Ascending aorta (tissue), 2 donors: ENCODE measurements at regions not wholly inside any gene's neighbourhood (a gene's known extent, or its start where the extent isn't known, plus 50 kb on each side); places are given as distances from the start of the nearest gene placed in this dataset.
"Not testable (repeated sequence)": the region's sequence is repeated elsewhere in the genome, so short reads cannot be mapped to it uniquely, and the experiment has no call there.

Experiments used
- DNase-seq, 2 donors: peaks; one replicate each; pipeline ENCODE4 v3.0.0-alpha.2; 2019; ENCODE audit warnings: low spot score in 2 of 2
- H3K27ac ChIP-seq, 2 donors: fragments of 200-600 bp; sonication (generic); one replicate each; pipeline ENCODE4 v1.5.1; 2016 to 2017; ENCODE audit warnings: mild to moderate bottlenecking in 1 of 2
- H3K27me3 ChIP-seq: fragments of 200-600 bp; sonication (generic); one replicate; pipeline ENCODE4 v1.5.1; 2017
- H3K36me3 ChIP-seq, 2 donors: fragments of 200-600 bp; sonication (generic); one replicate each; pipeline ENCODE4 v1.5.1; 2016
- H3K4me1 ChIP-seq, 2 donors: fragments of 200-600 bp; sonication (generic); one replicate each; pipeline ENCODE4 v1.5.1; 2016 to 2017; ENCODE audit warnings: mild to moderate bottlenecking in 1 of 2
- H3K4me3 ChIP-seq, 2 donors: fragments of 200-600 bp; sonication (generic); one replicate each; pipeline ENCODE4 v1.5.1; 2016 to 2017; ENCODE audit warnings: mild to moderate bottlenecking in 1 of 2
- H3K9me3 ChIP-seq, 2 donors: fragments of 200-600 bp; sonication (generic); one replicate each; pipeline ENCODE4 v1.5.1; 2016
- intact Hi-C: fragments of 100-400 bp; cut with DNase I; formaldehyde crosslinking; loops from one replicate; pipeline ENCODE4 v1.15.1; 2023
- TF ChIP-seq, protein P1 (sequence below), 3 experiments: fragments of 200-600 bp in 2 of 3; fragments of 450-650 bp in 1 of 3; sonication (generic) in 2 of 3; IDR thresholded peaks; one replicate each; pipeline ENCODE4 v1.5.1; 2016 to 2019; ENCODE audit warnings: antibody characterized with exemption in 3 of 3, mild to moderate bottlenecking in 1 of 3, moderate library complexity in 1 of 3

DNA sequence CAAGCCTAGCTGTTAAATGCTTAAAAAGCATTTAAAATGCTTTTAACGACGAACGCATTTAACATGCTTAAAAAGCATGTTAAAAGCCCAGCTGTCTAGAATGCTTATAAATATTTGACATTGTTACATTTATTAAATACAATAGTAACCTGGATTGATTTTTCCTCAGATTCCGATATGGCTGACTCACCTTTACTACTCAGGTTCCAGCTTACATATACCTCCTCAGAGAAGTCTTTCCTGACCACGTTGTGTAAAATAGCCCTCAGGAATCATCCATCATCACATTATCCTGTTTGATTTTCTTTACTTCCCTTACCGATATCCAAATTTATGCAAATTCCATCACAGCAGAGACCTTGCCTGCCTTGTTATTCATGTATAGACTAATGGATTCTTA, 51.4 kb downstream of the SLC41A2 start:
- Histone ChIP-seq H3K27ac (no peak overlapping the region), H3K9me3 (no peaks in the 10 kb centered on the region), H3K4me1 (peaks cover 6 to 47% of the 10 kb centered on the region in 2 donors), H3K36me3 (no peaks in the 10 kb centered on the region), H3K27me3 (no peaks in the 10 kb centered on the region), H3K4me3 (no peak overlapping the region)
- intact Hi-C loops: no loop called here
- DNase-seq: no peak
- TF ChIP-seq, protein P1, sequence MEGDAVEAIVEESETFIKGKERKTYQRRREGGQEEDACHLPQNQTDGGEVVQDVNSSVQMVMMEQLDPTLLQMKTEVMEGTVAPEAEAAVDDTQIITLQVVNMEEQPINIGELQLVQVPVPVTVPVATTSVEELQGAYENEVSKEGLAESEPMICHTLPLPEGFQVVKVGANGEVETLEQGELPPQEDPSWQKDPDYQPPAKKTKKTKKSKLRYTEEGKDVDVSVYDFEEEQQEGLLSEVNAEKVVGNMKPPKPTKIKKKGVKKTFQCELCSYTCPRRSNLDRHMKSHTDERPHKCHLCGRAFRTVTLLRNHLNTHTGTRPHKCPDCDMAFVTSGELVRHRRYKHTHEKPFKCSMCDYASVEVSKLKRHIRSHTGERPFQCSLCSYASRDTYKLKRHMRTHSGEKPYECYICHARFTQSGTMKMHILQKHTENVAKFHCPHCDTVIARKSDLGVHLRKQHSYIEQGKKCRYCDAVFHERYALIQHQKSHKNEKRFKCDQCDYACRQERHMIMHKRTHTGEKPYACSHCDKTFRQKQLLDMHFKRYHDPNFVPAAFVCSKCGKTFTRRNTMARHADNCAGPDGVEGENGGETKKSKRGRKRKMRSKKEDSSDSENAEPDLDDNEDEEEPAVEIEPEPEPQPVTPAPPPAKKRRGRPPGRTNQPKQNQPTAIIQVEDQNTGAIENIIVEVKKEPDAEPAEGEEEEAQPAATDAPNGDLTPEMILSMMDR (IDR thresholded peaks at IDR 0.05): no peak

DNA sequence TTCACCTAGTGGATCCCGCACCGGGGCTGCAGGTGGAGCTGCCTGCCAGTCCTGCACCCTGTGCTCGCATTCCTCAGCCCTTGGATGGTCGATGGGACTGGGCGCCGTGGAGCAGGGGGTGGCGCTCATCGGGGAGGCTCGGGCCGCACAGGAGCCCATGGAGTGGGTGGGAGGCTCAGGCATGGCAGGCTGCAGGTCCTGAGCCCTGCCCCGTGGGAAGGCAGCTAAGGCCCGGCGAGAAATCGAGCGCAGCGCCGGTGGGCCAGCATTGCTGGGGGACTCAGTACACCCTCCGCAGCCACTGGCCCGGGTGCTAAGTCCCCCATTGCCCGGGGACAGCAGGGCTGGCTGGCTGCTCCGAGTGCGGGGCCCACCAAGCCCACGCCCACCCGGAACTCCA, 52.6 kb downstream of the SLC41A2 start:
- H3K27me3 ChIP-seq, DNase-seq, intact Hi-C loops, H3K4me3 ChIP-seq, H3K9me3 ChIP-seq, H3K36me3 ChIP-seq: not testable (repeated sequence)
- peaks cover 10 to 57% of the 10 kb centered on the region in 2 donors for H3K4me1 ChIP-seq
- H3K27ac ChIP-seq: peak overlapping the region; percentile 38 to 41

DNA sequence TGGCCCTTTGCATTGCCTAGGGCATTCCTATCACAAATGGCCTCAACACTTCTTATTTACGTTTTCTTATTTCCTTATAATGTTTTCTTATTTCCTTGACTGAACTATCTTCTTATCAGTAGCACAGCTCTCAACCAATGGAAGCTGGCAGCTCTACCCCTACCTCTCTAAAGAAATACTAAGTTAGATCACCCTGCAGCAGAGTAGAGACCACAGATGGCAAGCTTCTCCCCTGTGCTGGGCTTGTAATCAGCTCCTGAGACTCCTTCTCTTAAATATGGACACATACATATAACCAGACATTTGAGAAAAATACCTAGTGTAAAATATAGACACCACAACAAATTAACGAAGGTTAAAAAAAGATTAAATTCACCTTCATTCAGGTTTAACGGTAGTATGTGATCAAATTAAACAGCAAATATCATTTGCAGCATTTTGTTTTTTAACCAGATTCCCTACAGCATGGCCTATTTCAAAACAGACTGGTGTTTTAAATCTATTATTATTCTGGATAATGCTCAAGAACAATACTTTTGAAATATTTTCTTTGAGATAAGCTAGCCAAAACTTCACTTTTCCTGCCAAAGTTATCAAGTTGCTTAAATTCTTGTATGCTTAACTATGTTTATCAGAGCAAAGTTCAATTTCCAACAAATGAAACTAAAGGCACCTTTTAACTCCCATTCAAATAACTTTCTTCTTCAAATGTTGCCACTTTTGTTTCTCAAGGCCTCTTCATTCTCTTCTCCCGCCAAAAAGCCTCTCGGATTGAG, 54.3 kb downstream of the SLC41A2 start:
- H3K27ac ChIP-seq: peak overlapping the region; percentile 55 to 57
- H3K9me3 ChIP-seq: peaks cover 0 to 6% of the 10 kb centered on the region in 2 donors
- no peaks in the 10 kb centered on the region for H3K36me3 ChIP-seq
- H3K27me3 ChIP-seq: no peaks in the 10 kb centered on the region
- TF ChIP-seq, protein P1 (IDR thresholded peaks at IDR 0.05): no peak
- peaks cover 10 to 55% of the 10 kb centered on the region in 2 donors for H3K4me1 ChIP-seq
- peak overlapping the region in 1 of 2 donors; percentile 25 for H3K4me3 ChIP-seq
- intact Hi-C loops: loop anchor here (5.0 kb wide), 1 partner anchor 53 kb away; the partner anchor contains the start of gene SLC41A2
- no peak for DNase-seq

DNA sequence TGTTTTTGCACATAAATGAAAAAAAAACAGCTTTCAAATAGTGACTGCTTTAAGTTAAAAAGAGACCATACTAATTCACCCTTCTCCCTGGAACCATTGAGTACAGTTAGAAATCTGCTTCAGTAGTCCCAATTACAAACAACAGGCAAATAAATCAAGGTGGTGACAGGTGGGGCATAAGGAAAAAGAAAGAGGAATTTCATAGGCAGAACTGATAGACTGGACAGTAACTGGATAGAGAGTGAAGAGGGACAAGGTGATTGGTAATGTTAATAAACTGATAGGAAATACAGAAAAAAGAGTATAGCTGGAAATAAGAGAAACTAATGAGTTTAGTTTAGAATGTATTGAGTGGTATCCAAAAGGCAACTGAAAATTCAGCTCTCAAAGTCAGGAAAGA, 56.0 kb downstream of the SLC41A2 start:
- TF ChIP-seq, protein P1 (IDR thresholded peaks at IDR 0.05): no peak
- Histone ChIP-seq H3K9me3 (peaks cover 0 to 8% of the 10 kb centered on the region in 2 donors), H3K27me3 (no peaks in the 10 kb centered on the region), H3K4me1 (peaks cover 10 to 58% of the 10 kb centered on the region in 2 donors), H3K27ac (peak overlapping the region; percentile 55 to 57), H3K4me3 (no peak overlapping the region), H3K36me3 (no peaks in the 10 kb centered on the region)
- no peak for DNase-seq
- intact Hi-C loops: loop anchor here (5.0 kb wide), 1 partner anchor 55 kb away; the partner anchor contains the start of gene SLC41A2

DNA sequence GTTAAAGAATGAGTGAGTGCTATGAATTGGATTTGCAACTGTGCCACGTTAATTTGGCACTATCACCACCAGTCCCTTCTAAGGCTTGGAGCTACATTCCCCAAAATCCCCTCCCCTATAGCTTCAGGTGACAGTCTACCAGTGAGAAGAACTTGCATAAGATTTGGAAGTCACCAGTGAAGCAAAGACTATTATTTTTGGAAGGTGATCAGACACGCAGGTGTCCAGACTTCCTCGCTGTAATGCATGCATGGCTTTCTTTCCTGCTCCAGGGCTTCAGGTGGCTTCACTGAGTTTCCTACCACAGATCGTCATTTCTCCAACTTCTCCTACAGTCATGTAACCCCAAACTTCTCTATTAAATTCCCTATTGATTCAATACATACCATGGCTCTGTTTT, 61.4 kb downstream of the SLC41A2 start:
- H3K4me1 ChIP-seq: peaks cover 4 to 40% of the 10 kb centered on the region in 2 donors
- TF ChIP-seq, protein P1 (IDR thresholded peaks at IDR 0.05): no peak

DNA sequence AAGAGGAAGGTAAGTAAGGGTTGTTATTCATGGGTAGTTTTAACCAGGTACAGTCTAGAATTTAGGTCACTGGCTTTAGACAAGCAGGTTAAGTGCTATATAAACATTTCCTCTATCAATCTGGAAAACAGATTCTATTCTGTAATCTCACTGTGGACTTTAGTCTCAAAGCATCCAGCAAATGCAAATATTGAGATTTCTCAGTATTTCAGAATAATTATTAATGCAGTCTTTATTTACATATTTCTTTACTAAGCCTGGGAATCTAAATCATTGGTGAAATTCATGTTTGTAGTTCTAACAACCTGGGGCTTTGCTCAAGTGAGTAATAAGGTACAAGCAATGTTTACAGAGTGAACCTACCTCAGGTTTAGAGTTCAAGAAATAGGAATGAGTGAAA, 61.9 kb downstream of the SLC41A2 start:
- TF ChIP-seq, protein P1 (IDR thresholded peaks at IDR 0.05): no peak
- intact Hi-C loops: no loop called here
- H3K27ac ChIP-seq: peak overlapping the region in 1 of 2 donors; percentile 52
- H3K36me3 ChIP-seq: no peaks in the 10 kb centered on the region
- H3K27me3 ChIP-seq: no peaks in the 10 kb centered on the region
- H3K9me3 ChIP-seq: peaks cover 0 to 8% of the 10 kb centered on the region in 2 donors
- H3K4me1 ChIP-seq: peaks cover 4 to 34% of the 10 kb centered on the region in 2 donors
- no peak for DNase-seq
- H3K4me3 ChIP-seq: no peak overlapping the region

More for the DNA sequence above, 61.4 kb downstream of the SLC41A2 start:
- Histone ChIP-seq H3K27ac (peak overlapping the region in 1 of 2 donors; percentile 32), H3K27me3 (no peaks in the 10 kb centered on the region), H3K4me3 (no peak overlapping the region), H3K36me3 (no peaks in the 10 kb centered on the region), H3K9me3 (peaks cover 0 to 8% of the 10 kb centered on the region in 2 donors)
- DNase-seq: no peak
- intact Hi-C loops: no loop called here
